WTC11 (cell line): ENCODE measurements at regions not wholly inside any gene's neighbourhood (a gene's known extent, or its start where the extent isn't known, plus 50 kb on each side); places are given as distances from the start of the nearest gene placed in this dataset.

Experiments used
- ATAC-seq: fragments of 200-7000 bp; cut with Tn5 transposase; 2 replicates; pipeline ENCODE4 v1.10.0; 2021; ENCODE audit warnings: mild to moderate bottlenecking, moderate library complexity
- CTCF ChIA-PET: fragments of 300-600 bp; sonication (Branson Sonifier 250); formaldehyde crosslinking; loops from one replicate; lab custom pipeline; 2021; ENCODE audit warnings: antibody characterized with exemption; lab: Charles Lee
- POLR2A ChIA-PET: fragments of 350-600 bp; sonication (Branson Sonifier 250); formaldehyde crosslinking; loops from one replicate; lab custom pipeline; 2021; ENCODE audit warnings: antibody characterized with exemption; lab: Charles Lee
- DNase-seq: peaks from one replicate; pipeline ENCODE4 v3.0.0; 2021; ENCODE audit warnings: low spot score
- H3K27ac Mint-ChIP-seq: 2 replicates; pipeline ENCODE4 v1.8.0; 2021; ENCODE audit warnings: mixed read lengths
- H3K27me3 Mint-ChIP-seq: 2 replicates; pipeline ENCODE4 v1.8.0; 2021; ENCODE audit warnings: low read depth, mild to moderate bottlenecking, moderate library complexity, mixed read lengths
- H3K36me3 Mint-ChIP-seq: 2 replicates; pipeline ENCODE4 v1.8.0; 2021; ENCODE audit warnings: mixed read lengths
- H3K4me1 Mint-ChIP-seq: 2 replicates; pipeline ENCODE4 v1.8.0; 2022; ENCODE audit warnings: mixed read lengths
- H3K4me3 Mint-ChIP-seq: 2 replicates; pipeline ENCODE4 v1.8.0; 2021; ENCODE audit warnings: mild to moderate bottlenecking, moderate library complexity, mixed read lengths
- H3K9me3 Mint-ChIP-seq: 2 replicates; pipeline ENCODE4 v1.8.0; 2021; ENCODE audit warnings: mixed read lengths
- ATF1 ChIP-seq: sonication (generic); formaldehyde crosslinking; IDR thresholded peaks from 2 replicates; pipeline ENCODE4 v1.8.1; 2023; ENCODE audit warnings: mild to moderate bottlenecking, moderate library complexity, missing genetic modification reagents
- CREB1 ChIP-seq: sonication (generic); formaldehyde crosslinking; IDR thresholded peaks from 2 replicates; pipeline ENCODE4 v1.8.0; 2023; ENCODE audit warnings: mild to moderate bottlenecking, missing genetic modification reagents
- CREM ChIP-seq: sonication (generic); formaldehyde crosslinking; IDR thresholded peaks from 2 replicates; pipeline ENCODE4 v1.8.1; 2022; ENCODE audit warnings: mild to moderate bottlenecking, missing genetic modification reagents, moderate library complexity
- JUN ChIP-seq: sonication (generic); formaldehyde crosslinking; IDR thresholded peaks from 2 replicates; pipeline ENCODE4 v1.8.0; 2023; ENCODE audit warnings: mild to moderate bottlenecking, missing genetic modification reagents
- OVOL2 ChIP-seq: fragments of 250-450 bp; sonication (Bioruptor Pico); IDR thresholded peaks from 2 replicates; pipeline ENCODE4 v1.9.0; 2021; ENCODE audit warnings: mild to moderate bottlenecking, borderline replicate concordance
- PRRX2 ChIP-seq: fragments of 250-450 bp; sonication (Bioruptor Pico); IDR thresholded peaks from 2 replicates; pipeline ENCODE4 v1.8.0; 2021; ENCODE audit warnings: mild to moderate bottlenecking
- RELA ChIP-seq: sonication (generic); formaldehyde crosslinking; IDR thresholded peaks from 2 replicates; pipeline ENCODE4 v1.8.1; 2022; ENCODE audit warnings: missing genetic modification reagents, mild to moderate bottlenecking, borderline replicate concordance
- SP1 ChIP-seq: sonication (generic); formaldehyde crosslinking; conservative IDR thresholded peaks from 2 replicates; pipeline ENCODE4 v1.8.1; 2022; ENCODE audit warnings: missing genetic modification reagents
- ZNF138 ChIP-seq: sonication (generic); formaldehyde crosslinking; conservative IDR thresholded peaks from 2 replicates; pipeline ENCODE4 v1.8.1; 2022; ENCODE audit warnings: mild to moderate bottlenecking, moderate library complexity, missing genetic modification reagents
- ZNF232 ChIP-seq: sonication (generic); formaldehyde crosslinking; IDR thresholded peaks from 2 replicates; pipeline ENCODE4 v1.8.0; 2022; ENCODE audit warnings: mild to moderate bottlenecking, missing genetic modification reagents
- ZNF671 ChIP-seq: fragments of 250-450 bp; sonication (Bioruptor Pico); IDR thresholded peaks from 2 replicates; pipeline ENCODE4 v1.8.0; 2021; ENCODE audit warnings: mild to moderate bottlenecking
- TF ChIP-seq, protein P1 (sequence below): sonication (generic); formaldehyde crosslinking; IDR thresholded peaks from 2 replicates; pipeline ENCODE4 v1.8.1; 2023; ENCODE audit warnings: mild to moderate bottlenecking, moderate library complexity, missing genetic modification reagents
- TF ChIP-seq, protein P2 (sequence below): sonication (generic); formaldehyde crosslinking; IDR thresholded peaks from 2 replicates; pipeline ENCODE4 v1.8.0; 2023; ENCODE audit warnings: mild to moderate bottlenecking, missing genetic modification reagents
- TF ChIP-seq, protein P3 (sequence below): sonication (generic); formaldehyde crosslinking; IDR thresholded peaks from 2 replicates; pipeline ENCODE4 v1.8.1; 2023; ENCODE audit warnings: mild to moderate bottlenecking, missing genetic modification reagents, borderline replicate concordance
- TF ChIP-seq, protein P4 (sequence below): sonication (generic); formaldehyde crosslinking; IDR thresholded peaks from 2 replicates; pipeline ENCODE4 v1.8.1; 2022; ENCODE audit warnings: missing genetic modification reagents, borderline replicate concordance
- TF ChIP-seq, protein P5 (sequence below): fragments of 250-450 bp; sonication (Bioruptor Pico); conservative IDR thresholded peaks from 2 replicates; pipeline ENCODE4 v1.9.0; 2021; ENCODE audit warnings: mild to moderate bottlenecking

DNA sequence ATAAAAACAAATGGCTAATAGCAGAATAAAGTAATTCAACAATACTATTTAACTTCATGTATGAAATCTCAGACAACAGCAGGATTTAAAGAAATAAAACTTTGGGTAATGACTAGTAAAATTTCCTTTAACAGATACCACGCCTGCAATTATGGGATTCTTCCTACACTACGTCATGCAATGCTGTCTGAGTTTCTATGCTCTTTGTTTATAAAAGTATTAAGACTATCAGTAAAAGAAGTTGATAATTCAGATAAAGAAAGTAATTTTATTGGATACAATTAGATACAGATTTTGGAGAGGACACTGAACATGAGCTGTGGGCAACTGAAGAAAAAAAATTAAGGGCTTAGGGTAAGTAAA is 308.4 kb upstream of the LRFN5 start:
- Mint-ChIP-seq H3K9me3 (no peaks in the 10 kb centered on the region), H3K27ac (no peak overlapping the region), H3K4me1 (peaks cover 19% of the 10 kb centered on the region), H3K4me3 (no peak overlapping the region), H3K36me3 (no peaks in the 10 kb centered on the region), H3K27me3 (no peaks in the 10 kb centered on the region)
- POLR2A ChIA-PET: no interaction called here
- ATAC-seq: no peak
- CTCF ChIA-PET: interaction anchor here (1.2 kb wide), 1 partner anchor 17 kb away, joined by 3 read pairs; no protein-coding TSS in a partner anchor
- TF ChIP-seq ATF1 (CRISPR knock-in tag): no peak
- TF ChIP-seq CREB1: no peak
- no peak for TF ChIP-seq ZNF232 (CRISPR knock-in tag)
- no peak for TF ChIP-seq SP1 (CRISPR knock-in tag)
- no peak for DNase-seq

DNA sequence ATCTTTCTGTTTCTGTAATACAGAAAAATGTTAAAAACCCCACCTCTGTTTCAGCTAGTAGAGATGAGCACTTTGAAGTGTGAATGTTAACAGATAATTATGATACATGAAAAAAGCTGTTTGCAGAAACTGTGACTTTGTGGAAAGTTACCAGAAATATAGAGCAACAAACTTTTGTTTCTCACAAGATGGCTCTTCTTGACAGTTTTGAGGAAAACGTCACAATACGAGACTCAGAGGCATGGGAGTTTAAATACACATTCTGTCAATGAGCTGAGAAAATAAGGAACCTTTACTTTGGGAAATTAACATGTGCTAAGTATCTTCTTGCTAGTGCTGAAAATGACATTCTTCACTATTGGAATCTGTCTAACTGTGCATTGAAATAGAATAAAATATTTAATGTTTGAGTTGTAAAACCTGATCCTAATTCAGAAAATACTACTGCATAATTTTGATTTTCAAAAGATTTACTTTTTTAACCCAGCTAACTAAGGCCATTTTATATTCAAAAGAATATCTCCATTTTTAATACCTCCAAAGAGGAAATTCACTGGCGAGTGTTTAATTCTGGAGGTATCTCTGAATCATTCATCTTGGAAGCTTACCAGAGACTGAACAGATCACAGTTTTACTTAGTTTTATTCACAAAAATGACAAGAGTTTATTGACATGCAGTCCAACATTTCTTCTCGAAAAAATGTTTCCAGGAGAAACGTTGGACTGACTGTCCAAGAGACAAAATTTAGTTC is 308.9 kb upstream of the LRFN5 start:
- POLR2A ChIA-PET: no interaction called here
- Mint-ChIP-seq H3K4me3 (no peak overlapping the region), H3K9me3 (no peaks in the 10 kb centered on the region), H3K4me1 (peaks cover 15% of the 10 kb centered on the region), H3K36me3 (no peaks in the 10 kb centered on the region), H3K27ac (no peak overlapping the region), H3K27me3 (no peaks in the 10 kb centered on the region)
- TF ChIP-seq RELA (CRISPR knock-in tag) (no peak), ZNF138 (CRISPR knock-in tag) (no peak), ZNF671 (CRISPR knock-in tag) (no peak), OVOL2 (CRISPR knock-in tag) (no peak), PRRX2 (CRISPR knock-in tag) (no peak), JUN (no peak), CREM (CRISPR knock-in tag) (no peak)
- TF ChIP-seq, protein P1, sequence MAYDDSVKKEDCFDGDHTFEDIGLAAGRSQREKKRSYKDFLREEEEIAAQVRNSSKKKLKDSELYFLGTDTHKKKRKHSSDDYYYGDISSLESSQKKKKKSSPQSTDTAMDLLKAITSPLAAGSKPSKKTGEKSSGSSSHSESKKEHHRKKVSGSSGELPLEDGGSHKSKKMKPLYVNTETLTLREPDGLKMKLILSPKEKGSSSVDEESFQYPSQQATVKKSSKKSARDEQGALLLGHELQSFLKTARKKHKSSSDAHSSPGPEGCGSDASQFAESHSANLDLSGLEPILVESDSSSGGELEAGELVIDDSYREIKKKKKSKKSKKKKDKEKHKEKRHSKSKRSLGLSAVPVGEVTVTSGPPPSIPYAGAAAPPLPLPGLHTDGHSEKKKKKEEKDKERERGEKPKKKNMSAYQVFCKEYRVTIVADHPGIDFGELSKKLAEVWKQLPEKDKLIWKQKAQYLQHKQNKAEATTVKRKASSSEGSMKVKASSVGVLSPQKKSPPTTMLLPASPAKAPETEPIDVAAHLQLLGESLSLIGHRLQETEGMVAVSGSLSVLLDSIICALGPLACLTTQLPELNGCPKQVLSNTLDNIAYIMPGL: no peak
- TF ChIP-seq, protein P2, sequence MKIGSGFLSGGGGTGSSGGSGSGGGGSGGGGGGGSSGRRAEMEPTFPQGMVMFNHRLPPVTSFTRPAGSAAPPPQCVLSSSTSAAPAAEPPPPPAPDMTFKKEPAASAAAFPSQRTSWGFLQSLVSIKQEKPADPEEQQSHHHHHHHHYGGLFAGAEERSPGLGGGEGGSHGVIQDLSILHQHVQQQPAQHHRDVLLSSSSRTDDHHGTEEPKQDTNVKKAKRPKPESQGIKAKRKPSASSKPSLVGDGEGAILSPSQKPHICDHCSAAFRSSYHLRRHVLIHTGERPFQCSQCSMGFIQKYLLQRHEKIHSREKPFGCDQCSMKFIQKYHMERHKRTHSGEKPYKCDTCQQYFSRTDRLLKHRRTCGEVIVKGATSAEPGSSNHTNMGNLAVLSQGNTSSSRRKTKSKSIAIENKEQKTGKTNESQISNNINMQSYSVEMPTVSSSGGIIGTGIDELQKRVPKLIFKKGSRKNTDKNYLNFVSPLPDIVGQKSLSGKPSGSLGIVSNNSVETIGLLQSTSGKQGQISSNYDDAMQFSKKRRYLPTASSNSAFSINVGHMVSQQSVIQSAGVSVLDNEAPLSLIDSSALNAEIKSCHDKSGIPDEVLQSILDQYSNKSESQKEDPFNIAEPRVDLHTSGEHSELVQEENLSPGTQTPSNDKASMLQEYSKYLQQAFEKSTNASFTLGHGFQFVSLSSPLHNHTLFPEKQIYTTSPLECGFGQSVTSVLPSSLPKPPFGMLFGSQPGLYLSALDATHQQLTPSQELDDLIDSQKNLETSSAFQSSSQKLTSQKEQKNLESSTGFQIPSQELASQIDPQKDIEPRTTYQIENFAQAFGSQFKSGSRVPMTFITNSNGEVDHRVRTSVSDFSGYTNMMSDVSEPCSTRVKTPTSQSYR (CRISPR knock-in tag): no peak
- TF ChIP-seq, protein P3, sequence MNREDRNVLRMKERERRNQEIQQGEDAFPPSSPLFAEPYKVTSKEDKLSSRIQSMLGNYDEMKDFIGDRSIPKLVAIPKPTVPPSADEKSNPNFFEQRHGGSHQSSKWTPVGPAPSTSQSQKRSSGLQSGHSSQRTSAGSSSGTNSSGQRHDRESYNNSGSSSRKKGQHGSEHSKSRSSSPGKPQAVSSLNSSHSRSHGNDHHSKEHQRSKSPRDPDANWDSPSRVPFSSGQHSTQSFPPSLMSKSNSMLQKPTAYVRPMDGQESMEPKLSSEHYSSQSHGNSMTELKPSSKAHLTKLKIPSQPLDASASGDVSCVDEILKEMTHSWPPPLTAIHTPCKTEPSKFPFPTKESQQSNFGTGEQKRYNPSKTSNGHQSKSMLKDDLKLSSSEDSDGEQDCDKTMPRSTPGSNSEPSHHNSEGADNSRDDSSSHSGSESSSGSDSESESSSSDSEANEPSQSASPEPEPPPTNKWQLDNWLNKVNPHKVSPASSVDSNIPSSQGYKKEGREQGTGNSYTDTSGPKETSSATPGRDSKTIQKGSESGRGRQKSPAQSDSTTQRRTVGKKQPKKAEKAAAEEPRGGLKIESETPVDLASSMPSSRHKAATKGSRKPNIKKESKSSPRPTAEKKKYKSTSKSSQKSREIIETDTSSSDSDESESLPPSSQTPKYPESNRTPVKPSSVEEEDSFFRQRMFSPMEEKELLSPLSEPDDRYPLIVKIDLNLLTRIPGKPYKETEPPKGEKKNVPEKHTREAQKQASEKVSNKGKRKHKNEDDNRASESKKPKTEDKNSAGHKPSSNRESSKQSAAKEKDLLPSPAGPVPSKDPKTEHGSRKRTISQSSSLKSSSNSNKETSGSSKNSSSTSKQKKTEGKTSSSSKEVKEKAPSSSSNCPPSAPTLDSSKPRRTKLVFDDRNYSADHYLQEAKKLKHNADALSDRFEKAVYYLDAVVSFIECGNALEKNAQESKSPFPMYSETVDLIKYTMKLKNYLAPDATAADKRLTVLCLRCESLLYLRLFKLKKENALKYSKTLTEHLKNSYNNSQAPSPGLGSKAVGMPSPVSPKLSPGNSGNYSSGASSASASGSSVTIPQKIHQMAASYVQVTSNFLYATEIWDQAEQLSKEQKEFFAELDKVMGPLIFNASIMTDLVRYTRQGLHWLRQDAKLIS (CRISPR knock-in tag): no peak
- TF ChIP-seq, protein P4, sequence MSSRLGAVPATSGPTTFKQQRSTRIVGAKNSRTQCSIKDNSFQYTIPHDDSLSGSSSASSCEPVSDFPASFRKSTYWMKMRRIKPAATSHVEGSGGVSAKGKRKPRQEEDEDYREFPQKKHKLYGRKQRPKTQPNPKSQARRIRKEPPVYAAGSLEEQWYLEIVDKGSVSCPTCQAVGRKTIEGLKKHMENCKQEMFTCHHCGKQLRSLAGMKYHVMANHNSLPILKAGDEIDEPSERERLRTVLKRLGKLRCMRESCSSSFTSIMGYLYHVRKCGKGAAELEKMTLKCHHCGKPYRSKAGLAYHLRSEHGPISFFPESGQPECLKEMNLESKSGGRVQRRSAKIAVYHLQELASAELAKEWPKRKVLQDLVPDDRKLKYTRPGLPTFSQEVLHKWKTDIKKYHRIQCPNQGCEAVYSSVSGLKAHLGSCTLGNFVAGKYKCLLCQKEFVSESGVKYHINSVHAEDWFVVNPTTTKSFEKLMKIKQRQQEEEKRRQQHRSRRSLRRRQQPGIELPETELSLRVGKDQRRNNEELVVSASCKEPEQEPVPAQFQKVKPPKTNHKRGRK (CRISPR knock-in tag): no peak
- TF ChIP-seq, protein P5, sequence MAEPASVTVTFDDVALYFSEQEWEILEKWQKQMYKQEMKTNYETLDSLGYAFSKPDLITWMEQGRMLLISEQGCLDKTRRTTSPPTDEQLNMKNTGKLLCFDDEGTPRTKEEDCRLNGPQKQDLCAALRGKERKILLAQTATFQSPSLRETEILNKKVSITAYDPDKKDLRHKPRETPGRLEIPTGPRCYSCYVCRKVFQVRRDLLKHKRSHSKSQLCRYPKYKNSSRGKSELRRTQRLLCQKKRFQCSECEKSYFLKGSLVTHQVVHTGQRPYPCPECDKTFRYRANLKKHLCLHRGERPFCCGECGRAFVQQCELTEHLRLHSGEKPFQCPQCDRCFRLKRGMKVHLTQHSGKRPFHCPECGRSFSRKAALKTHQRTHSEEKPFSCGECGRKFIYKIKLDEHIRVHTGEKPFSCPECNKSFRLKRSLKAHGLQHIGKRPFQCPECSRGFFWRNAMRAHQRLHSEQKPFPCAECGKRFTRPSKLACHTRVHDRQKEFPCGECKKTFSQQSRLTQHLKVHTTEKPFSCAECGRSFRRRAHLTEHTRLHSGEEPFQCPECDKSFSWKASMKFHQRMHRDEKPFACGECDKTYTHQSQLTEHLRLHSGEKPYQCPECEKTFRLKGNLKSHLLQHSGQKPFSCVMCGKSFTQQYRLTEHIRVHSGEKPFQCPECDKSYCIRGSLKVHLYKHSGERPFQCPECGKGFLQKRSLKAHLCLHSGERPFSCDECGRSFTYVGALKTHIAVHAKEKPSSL (CRISPR knock-in tag): no peak
- CTCF ChIA-PET: interaction anchor here (1.2 kb wide), 1 partner anchor 17 kb away, joined by 3 read pairs; no protein-coding TSS in a partner anchor
- DNase-seq: no peak
- no peak for ATAC-seq
